ENCODE measurements at regions not wholly inside any gene's neighbourhood (a gene's known extent, or its start where the extent isn't known, plus 50 kb on each side); places are given as distances from the start of the nearest gene placed in this dataset.

GRCh38 chr5:52523701-52524100 is 264.0 kb upstream of the ITGA1 start:
- no peak overlapping the region for H3K4me3 ChIP-seq
- no peak overlapping the region for H3K27ac ChIP-seq
- ATAC-seq (replicated peaks in 6 of 8): no peak
- in situ Hi-C loops (cut with MboI; ENCODE audit: low pct_unique_long_range_greater_than_20kb in 2 of 9, low sequenced_read_pairs in 9 of 9, unreplicated experiment in 9 of 9): no loop called here
- 4 to 100% (median 80%) methylated on average over 1 to 4 of the region's 4 CpGs; no CpG with 5 or more reads in 1 of the 10 experiments for WGBS, 10 experiments
- no peaks in the 10 kb centered on the region for H3K4me1 ChIP-seq (replicated peaks in 1 of 2)

GRCh38 chr5:52531105-52531504 is 256.6 kb upstream of the ITGA1 start:
- Histone ChIP-seq H3K4me3 (no peak overlapping the region), H3K27ac (no peak overlapping the region), H3K4me1 (replicated peaks in 1 of 2) (no peaks in the 10 kb centered on the region)
- no peak for ATAC-seq (replicated peaks in 6 of 8)
- WGBS, 10 experiments: 14 to 85% (median 67%) methylated on average over 1 to 3 of the region's 4 CpGs; no CpG with 5 or more reads in 7 of the 10 experiments
- in situ Hi-C loops (cut with MboI; ENCODE audit: low pct_unique_long_range_greater_than_20kb in 2 of 9, low sequenced_read_pairs in 9 of 9, unreplicated experiment in 9 of 9): no loop called here

DNA sequence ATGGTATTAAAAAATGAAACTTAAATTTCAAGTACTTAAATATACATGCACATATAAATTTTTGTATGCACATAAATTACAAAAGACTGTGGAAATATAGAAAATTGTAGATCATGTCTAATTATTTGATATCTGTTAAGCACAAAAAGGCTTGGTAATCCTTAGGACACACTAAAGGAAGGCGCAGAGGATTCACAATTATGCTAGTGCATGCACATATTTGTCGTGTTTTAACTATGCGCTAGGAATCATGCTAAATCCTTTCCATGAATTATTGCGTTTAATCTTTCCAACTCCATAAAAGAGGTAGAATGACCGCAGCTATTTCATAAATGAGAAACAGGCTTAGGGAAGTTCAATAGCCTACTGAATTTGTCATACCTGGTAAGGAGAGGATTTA is 244.1 kb upstream of the ITGA1 start:
- 0 to 100% (median 87%) methylated on average over 3 to 5 of the region's 5 CpGs for WGBS, 10 experiments
- in situ Hi-C loops (cut with MboI; ENCODE audit: low pct_unique_long_range_greater_than_20kb in 2 of 9, low sequenced_read_pairs in 9 of 9, unreplicated experiment in 9 of 9): no loop called here
- H3K4me1 ChIP-seq (replicated peaks in 1 of 2): peaks cover 0 to 4% of the 10 kb centered on the region in 2 donors
- H3K27ac ChIP-seq: no peak overlapping the region
- peak in 4 of 8 experiments; percentile 25 to 99 (median 42) for ATAC-seq (replicated peaks in 6 of 8)
- no peak overlapping the region for H3K4me3 ChIP-seq

GRCh38 chr5:52544738-52545137 is 243.0 kb upstream of the ITGA1 start:
- Histone ChIP-seq H3K27ac (no peak overlapping the region), H3K4me3 (no peak overlapping the region), H3K4me1 (replicated peaks in 1 of 2) (peaks cover 0 to 4% of the 10 kb centered on the region in 2 donors)
- ATAC-seq (replicated peaks in 6 of 8): no peak
- in situ Hi-C loops (cut with MboI; ENCODE audit: low pct_unique_long_range_greater_than_20kb in 2 of 9, low sequenced_read_pairs in 9 of 9, unreplicated experiment in 9 of 9): no loop called here
- WGBS, 10 experiments: 5 to 95% (median 83%) methylated on average over 1 to 4 of the region's 4 CpGs

DNA sequence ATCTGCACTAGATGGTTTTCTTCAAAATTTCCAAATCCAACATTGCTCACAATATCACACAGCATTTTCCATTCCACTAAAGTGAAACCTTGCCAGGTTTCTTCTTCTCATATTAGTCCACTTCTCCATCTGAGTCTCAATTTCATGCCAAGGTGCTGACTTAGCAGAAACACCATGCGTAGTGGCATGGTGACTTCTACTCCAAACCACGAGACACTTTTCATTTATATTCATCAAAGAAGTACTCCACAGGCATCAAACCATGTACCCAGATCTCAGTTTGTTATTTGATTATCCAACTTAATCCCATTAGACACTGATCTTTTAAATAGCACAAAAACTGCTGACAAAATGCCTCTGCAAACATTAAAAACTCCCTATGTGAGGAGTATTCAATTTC is 233.4 kb upstream of the ITGA1 start:
- no peak for ATAC-seq (replicated peaks in 6 of 8)
- no peaks in the 10 kb centered on the region for H3K4me1 ChIP-seq (replicated peaks in 1 of 2)
- in situ Hi-C loops (cut with MboI; ENCODE audit: low pct_unique_long_range_greater_than_20kb in 2 of 9, low sequenced_read_pairs in 9 of 9, unreplicated experiment in 9 of 9): loop anchor here in 2 of 9 experiments (25.0 kb wide), 1 partner anchor 1592 kb away; no protein-coding TSS in a partner anchor
- no peak overlapping the region for H3K4me3 ChIP-seq
- H3K27ac ChIP-seq: no peak overlapping the region
- WGBS, 10 experiments: 0 to 100% (median 78%) methylated on average over 1 to 2 of the region's 2 CpGs; no CpG with 5 or more reads in 2 of the 10 experiments

DNA sequence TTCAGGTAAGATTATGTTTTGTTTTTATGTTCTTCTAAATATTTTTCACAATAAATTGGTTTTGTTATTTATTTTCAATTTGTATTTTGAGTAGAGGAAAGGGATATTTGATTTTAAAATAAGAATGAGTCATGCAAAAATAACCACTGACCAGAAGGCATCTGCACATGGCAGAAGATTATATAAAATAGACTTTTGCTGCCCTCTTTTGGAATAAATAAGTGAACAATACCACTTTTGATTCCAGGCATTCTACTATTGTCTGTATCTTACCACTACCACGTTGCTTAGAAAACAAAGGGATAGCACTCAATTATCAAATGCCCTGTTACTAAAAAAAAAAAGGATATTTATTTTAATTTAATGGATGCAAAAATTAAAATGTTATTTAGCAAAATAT is 227.3 kb upstream of the ITGA1 start:
- Histone ChIP-seq H3K4me3 (no peak overlapping the region), H3K27ac (no peak overlapping the region), H3K4me1 (replicated peaks in 1 of 2) (no peaks in the 10 kb centered on the region)
- 0 to 43% (median 0%) methylated on average over 1 of the region's 1 CpG; no CpG with 5 or more reads in 1 of the 10 experiments for WGBS, 10 experiments
- in situ Hi-C loops (cut with MboI; ENCODE audit: low pct_unique_long_range_greater_than_20kb in 2 of 9, low sequenced_read_pairs in 9 of 9, unreplicated experiment in 9 of 9): loop anchor here in 2 of 9 experiments (25.0 kb wide), 1 partner anchor 1598 kb away; no protein-coding TSS in a partner anchor
- ATAC-seq (replicated peaks in 6 of 8): peak in 7 of 8 experiments; percentile 35 to 91 (median 61)

- in situ Hi-C loops (cut with MboI; ENCODE audit: low pct_unique_long_range_greater_than_20kb in 2 of 9, low sequenced_read_pairs in 9 of 9, unreplicated experiment in 9 of 9): loop anchor here in 2 of 9 experiments (25.0 kb wide), 1 partner anchor 1600 kb away; no protein-coding TSS in a partner anchor
Measured at GRCh38 chr5:52562473-52562872, 225.2 kb upstream of the ITGA1 start.

GRCh38 chr5:52564587-52564986 is 223.1 kb upstream of the ITGA1 start:
- peak in 3 of 8 experiments; percentile 94 to 97 (median 96) for ATAC-seq (replicated peaks in 6 of 8)

More at GRCh38 chr5:52562473-52562872, 225.2 kb upstream of the ITGA1 start:
- no peak for ATAC-seq (replicated peaks in 6 of 8)
- Histone ChIP-seq H3K27ac (no peak overlapping the region), H3K4me3 (no peak overlapping the region), H3K4me1 (replicated peaks in 1 of 2) (no peaks in the 10 kb centered on the region)
- WGBS, 10 experiments: 0 to 100% (median 90%) methylated on average over 1 of the region's 1 CpG; no CpG with 5 or more reads in 5 of the 10 experiments

GRCh38 chr5:52577546-52577945 is 210.2 kb upstream of the ITGA1 start:
- ATAC-seq (replicated peaks in 6 of 8): no peak
- Histone ChIP-seq H3K27ac (no peak overlapping the region), H3K4me1 (replicated peaks in 1 of 2) (no peaks in the 10 kb centered on the region), H3K4me3 (no peak overlapping the region)
- 0 to 100% (median 84%) methylated on average over 1 to 2 of the region's 2 CpGs; no CpG with 5 or more reads in 1 of the 10 experiments for WGBS, 10 experiments
- in situ Hi-C loops (cut with MboI; ENCODE audit: low pct_unique_long_range_greater_than_20kb in 2 of 9, low sequenced_read_pairs in 9 of 9, unreplicated experiment in 9 of 9): no loop called here

More at GRCh38 chr5:52564587-52564986, 223.1 kb upstream of the ITGA1 start:
- H3K27ac ChIP-seq: no peak overlapping the region
- in situ Hi-C loops (cut with MboI; ENCODE audit: low pct_unique_long_range_greater_than_20kb in 2 of 9, low sequenced_read_pairs in 9 of 9, unreplicated experiment in 9 of 9): loop anchor here in 2 of 9 experiments (25.0 kb wide), 1 partner anchor 1602 kb away; no protein-coding TSS in a partner anchor
- no peak overlapping the region for H3K4me3 ChIP-seq
- H3K4me1 ChIP-seq (replicated peaks in 1 of 2): no peaks in the 10 kb centered on the region

DNA sequence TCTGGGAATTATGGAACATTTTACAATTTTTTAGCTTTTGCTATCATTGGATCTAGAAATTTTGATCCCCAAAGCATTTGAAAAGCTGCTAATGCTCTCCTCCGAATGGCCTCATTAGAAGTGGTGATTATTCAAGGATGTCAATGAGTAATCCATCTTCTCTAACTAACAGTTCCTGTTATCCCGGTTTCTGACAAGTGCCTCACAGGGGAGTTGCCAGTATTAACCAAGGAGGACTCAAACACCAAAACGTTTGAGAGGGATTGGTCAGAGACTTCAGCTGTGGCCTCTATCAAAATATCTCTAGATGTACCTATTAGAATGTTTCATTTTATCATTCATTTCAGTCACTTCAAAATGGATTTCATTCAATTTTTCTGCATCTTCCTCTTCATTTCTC is 208.3 kb upstream of the ITGA1 start:
- ATAC-seq (replicated peaks in 6 of 8): peak in 1 of 8 experiments; percentile 26
- Histone ChIP-seq H3K27ac (no peak overlapping the region), H3K4me3 (no peak overlapping the region), H3K4me1 (replicated peaks in 1 of 2) (no peaks in the 10 kb centered on the region)
- 0 to 60% (median 25%) methylated on average over 1 to 3 of the region's 3 CpGs; no CpG with 5 or more reads in 1 of the 10 experiments for WGBS, 10 experiments
- in situ Hi-C loops (cut with MboI; ENCODE audit: low pct_unique_long_range_greater_than_20kb in 2 of 9, low sequenced_read_pairs in 9 of 9, unreplicated experiment in 9 of 9): no loop called here

DNA sequence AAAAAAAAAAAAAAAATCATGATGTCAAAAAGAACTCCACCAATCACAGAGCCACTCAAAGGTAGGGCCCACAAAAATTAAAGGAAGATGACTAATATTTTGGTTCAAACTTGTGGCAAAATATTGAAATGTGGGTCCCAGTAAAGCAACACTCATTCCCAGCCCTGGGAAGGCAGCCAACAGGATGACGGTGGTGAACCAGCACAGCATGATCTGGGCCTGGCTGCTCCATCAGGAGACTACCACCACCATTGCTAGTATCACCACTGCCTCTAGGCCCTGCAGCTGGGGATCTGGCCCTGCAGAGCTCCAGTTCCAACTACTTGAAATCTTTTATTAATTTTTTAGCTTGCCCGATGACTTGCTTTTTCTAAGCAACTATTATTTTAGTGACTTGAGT is 206.8 kb upstream of the ITGA1 start:
- in situ Hi-C loops (cut with MboI; ENCODE audit: low pct_unique_long_range_greater_than_20kb in 2 of 9, low sequenced_read_pairs in 9 of 9, unreplicated experiment in 9 of 9): no loop called here
- 4 to 100% (median 80%) methylated on average over 1 to 2 of the region's 2 CpGs; no CpG with 5 or more reads in 3 of the 10 experiments for WGBS, 10 experiments
- Histone ChIP-seq H3K4me3 (no peak overlapping the region), H3K27ac (no peak overlapping the region), H3K4me1 (replicated peaks in 1 of 2) (no peaks in the 10 kb centered on the region)
- peak in 2 of 8 experiments; percentile 64 to 66 for ATAC-seq (replicated peaks in 6 of 8)

DNA sequence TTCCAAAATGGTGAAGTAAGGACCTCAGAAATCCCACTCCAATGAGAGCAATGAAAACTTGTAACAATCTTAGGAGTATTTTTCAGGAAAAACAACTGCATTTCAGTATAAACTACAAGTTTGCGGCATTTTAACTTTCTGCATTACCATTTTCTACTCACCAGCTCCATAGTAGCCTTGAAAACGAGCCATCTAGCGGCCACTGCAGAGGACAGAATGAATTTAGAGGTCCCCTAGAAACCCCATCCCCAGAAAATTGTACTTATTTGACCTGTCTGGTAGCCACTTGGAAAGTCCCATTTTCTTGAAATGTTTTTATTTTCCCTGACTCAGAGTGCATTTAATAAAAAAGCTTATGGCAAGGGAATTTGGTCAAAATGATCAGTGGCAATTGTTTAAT is 205.4 kb upstream of the ITGA1 start:
- Histone ChIP-seq H3K4me1 (replicated peaks in 1 of 2) (no peaks in the 10 kb centered on the region), H3K27ac (no peak overlapping the region), H3K4me3 (no peak overlapping the region)
- in situ Hi-C loops (cut with MboI; ENCODE audit: low pct_unique_long_range_greater_than_20kb in 2 of 9, low sequenced_read_pairs in 9 of 9, unreplicated experiment in 9 of 9): no loop called here
- ATAC-seq (replicated peaks in 6 of 8): no peak
- 0 to 97% (median 60%) methylated on average over 1 to 3 of the region's 3 CpGs for WGBS, 10 experiments

GRCh38 chr5:52587131-52587530 is 200.6 kb upstream of the ITGA1 start:
- in situ Hi-C loops (cut with MboI; ENCODE audit: low pct_unique_long_range_greater_than_20kb in 2 of 9, low sequenced_read_pairs in 9 of 9, unreplicated experiment in 9 of 9): no loop called here
- ATAC-seq (replicated peaks in 6 of 8): no peak

DNA sequence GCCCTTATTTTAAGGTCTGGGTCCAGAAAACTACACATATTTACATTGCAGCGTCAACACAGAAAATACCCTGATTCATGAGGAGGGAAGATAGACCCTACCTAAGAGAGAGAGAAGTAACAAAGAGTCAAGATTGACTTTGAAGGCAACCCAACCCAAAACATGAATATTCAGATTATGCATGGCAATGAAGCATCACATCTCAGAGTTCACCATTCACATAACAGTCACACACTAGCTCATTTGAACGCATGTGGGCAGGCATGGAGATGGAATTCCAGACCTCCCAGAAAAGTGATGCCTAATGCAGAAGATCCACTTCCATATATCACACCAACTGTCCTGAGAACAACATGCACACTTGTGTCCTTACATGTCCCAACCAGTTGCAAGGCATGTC is 190.1 kb upstream of the ITGA1 start:
- Histone ChIP-seq H3K4me1 (replicated peaks in 1 of 2) (peaks cover 3 to 13% of the 10 kb centered on the region in 2 donors), H3K4me3 (no peak overlapping the region), H3K27ac (no peak overlapping the region)
- peak in 3 of 8 experiments; percentile 78 to 99 (median 99) for ATAC-seq (replicated peaks in 6 of 8)
- WGBS, 10 experiments: 0 to 92% (median 49%) methylated on average over 1 to 2 of the region's 2 CpGs; no CpG with 5 or more reads in 4 of the 10 experiments
- in situ Hi-C loops (cut with MboI; ENCODE audit: low pct_unique_long_range_greater_than_20kb in 2 of 9, low sequenced_read_pairs in 9 of 9, unreplicated experiment in 9 of 9): no loop called here

More at GRCh38 chr5:52587131-52587530, 200.6 kb upstream of the ITGA1 start:
- H3K4me3 ChIP-seq: no peak overlapping the region
- H3K27ac ChIP-seq: no peak overlapping the region
- H3K4me1 ChIP-seq (replicated peaks in 1 of 2): no peaks in the 10 kb centered on the region

All from motor neuron (in vitro differentiated cells).